ENCODE measurements at regions not wholly inside any gene's neighbourhood (a gene's known extent, or its start where the extent isn't known, plus 50 kb on each side); places are given as distances from the start of the nearest gene placed in this dataset.

DNA sequence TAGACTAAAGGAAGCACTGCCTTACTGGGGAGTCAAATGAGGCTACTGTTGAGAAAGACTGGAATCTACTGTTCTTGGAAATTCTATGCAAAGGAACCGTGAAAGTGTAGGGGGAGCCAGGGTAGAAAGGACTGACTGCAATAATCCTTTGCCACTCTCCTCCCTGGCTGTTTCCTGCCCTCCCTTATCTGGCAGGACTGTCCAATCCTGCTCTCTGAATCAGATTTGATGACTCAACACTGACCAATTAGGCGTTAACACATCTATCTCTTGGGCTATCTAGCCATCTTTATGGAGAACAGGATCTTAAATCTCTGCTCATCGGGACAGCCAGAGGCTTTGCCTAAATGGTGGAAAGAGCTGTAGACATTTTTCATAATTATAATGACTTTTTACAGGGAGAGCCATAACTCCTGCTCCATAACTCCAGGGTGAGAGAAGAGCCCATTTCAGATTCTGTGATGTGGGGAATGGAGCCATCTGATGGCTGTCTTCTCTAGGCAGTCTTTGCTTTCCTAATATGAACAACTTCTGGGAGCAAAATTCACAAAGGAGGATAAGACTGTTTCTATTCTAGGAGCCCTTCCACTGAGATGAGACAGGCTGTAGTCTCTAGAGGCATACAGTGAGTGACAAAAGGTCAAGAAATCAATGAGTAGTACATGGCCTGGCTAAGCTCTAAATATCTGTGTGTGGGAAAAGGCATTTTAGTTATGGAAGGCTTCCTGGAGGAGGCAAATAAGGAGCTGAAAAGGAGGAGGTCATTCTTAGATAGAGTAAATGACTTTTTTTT is 68.9 kb upstream of the CISTR start:
- no peak for DNase-seq (ENCODE audit: low spot score)
- no peak overlapping the region for H3K27ac ChIP-seq
- TF ChIP-seq, protein P1, sequence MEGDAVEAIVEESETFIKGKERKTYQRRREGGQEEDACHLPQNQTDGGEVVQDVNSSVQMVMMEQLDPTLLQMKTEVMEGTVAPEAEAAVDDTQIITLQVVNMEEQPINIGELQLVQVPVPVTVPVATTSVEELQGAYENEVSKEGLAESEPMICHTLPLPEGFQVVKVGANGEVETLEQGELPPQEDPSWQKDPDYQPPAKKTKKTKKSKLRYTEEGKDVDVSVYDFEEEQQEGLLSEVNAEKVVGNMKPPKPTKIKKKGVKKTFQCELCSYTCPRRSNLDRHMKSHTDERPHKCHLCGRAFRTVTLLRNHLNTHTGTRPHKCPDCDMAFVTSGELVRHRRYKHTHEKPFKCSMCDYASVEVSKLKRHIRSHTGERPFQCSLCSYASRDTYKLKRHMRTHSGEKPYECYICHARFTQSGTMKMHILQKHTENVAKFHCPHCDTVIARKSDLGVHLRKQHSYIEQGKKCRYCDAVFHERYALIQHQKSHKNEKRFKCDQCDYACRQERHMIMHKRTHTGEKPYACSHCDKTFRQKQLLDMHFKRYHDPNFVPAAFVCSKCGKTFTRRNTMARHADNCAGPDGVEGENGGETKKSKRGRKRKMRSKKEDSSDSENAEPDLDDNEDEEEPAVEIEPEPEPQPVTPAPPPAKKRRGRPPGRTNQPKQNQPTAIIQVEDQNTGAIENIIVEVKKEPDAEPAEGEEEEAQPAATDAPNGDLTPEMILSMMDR (IDR thresholded peaks at IDR 0.05): no peak
- H3K4me3 ChIP-seq: no peak overlapping the region

DNA sequence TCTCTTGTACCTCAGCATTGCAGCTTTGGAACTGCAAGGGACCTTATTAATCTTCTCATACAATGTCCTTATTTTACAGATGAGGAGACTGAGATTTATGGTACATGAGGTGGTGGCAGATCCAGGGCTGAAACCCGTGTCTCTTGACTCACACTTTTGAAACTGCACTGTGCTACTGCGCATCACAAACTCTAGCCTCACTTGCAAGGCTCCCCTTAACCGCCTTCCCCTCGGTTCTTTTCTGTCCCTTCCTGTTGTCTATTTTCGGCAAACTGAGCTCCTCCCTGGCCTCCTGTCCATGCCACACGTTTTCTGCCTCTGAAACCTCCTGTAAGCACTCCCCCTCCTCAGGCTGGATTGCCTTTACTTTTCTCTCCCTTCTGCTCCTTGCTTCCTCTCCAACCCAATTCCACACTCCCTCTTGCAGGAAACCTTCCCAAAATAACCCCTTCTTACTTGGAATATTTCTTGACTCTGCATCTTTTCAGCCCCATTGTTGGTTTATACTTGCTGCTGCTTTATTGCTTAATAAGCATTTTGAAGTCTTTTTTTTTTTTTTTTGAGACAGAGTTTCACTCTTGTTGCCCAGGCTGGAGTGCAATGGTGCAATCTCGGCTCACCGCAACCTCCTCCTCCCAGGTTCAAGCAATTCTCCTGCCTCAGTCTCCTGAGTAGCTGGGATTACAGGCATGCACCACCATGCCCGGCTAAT is 72.4 kb upstream of the CISTR start:
- H3K4me3 ChIP-seq: no peak overlapping the region
- DNase-seq (ENCODE audit: low spot score): no peak
- TF ChIP-seq, protein P1 (IDR thresholded peaks at IDR 0.05): no peak
- H3K27ac ChIP-seq: no peak overlapping the region

DNA sequence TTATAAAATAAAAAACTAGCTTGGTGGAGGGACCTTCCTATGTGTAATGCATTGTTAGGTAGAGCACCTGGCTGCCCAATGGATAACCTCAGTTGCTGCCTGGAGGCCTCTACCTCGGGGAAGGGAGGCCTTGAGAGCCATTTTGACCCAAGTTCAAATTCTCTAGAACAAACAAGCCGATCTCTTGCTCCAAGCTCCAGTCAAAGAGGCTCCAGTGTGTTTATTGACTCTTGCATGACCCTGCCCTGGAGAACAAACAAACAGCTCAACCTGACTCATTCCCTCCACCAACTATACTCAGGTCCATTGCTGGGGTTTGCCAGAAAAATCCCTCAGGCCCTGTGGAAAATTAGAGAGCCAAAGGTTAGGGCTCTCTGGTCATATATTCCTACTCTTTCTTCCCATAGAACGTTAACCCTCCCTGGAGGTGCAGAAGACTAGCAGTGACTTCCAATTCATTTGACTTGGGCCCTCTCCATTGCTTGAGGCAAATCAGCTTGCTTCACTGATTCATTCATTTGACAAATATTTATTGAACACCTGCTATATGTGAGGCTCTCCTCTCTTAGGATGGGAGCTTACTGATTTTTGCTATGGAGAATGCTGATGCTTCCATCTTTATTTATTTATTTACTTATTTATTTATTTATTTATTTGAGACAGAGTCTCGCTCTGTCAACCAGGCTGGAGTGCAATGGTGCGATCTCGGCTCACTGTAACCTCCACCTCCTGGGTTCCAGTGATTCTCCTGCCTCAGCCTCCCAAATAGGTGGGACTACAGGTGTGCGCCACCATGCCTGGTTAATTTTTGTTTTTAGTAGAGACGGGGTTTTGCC is 73.7 kb upstream of the CISTR start:
- no peak overlapping the region for H3K27ac ChIP-seq
- no peak for DNase-seq (ENCODE audit: low spot score)
- TF ChIP-seq, protein P1 (IDR thresholded peaks at IDR 0.05): no peak

DNA sequence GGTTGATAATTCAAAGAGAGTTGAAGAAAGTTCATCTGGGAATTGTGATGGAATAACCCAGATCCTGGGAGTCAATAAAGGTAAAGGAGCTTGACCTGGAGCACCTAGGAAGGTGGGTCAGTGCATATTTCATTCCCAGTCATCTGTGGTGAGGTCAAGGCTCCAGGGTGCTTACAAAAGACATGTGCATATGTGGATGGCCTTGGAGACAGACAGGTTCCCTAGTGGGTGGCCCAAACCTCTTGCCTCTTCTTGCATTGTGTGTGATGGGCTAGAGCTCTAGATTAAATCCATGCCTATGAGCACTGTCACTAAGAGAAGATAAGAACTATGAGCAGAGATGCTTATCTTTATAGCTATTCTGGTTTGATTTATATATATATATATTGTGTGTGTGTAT is 75.5 kb upstream of the CISTR start:
- DNase-seq (ENCODE audit: low spot score): no peak
- H3K27ac ChIP-seq: no peak overlapping the region
- no peak overlapping the region for H3K4me3 ChIP-seq
- TF ChIP-seq, protein P1 (IDR thresholded peaks at IDR 0.05): no peak

More for the DNA sequence above, 73.7 kb upstream of the CISTR start:
- no peak overlapping the region for H3K4me3 ChIP-seq

DNA sequence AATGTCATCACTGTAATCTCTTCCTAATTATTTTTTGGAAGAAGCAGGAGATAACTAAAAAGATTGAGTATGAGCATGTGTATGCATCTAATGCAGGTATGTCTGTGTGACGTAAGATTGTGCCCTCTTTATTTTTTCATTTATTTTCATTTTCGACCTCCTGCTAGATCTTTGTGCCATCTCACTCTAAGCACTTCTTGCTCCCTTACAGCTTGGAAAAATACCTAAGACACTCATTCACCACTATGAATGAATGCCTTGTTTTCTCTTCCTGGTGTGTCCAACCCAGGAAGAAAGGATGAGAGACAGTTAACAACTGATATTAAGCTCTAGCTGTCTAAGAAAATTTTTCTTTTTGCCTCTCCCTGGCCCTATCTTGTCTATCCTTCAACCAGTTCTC is 76.8 kb upstream of the CISTR start:
- DNase-seq (ENCODE audit: low spot score): no peak
- TF ChIP-seq, protein P1 (IDR thresholded peaks at IDR 0.05): no peak
- no peak overlapping the region for H3K27ac ChIP-seq
- no peak overlapping the region for H3K4me3 ChIP-seq

DNA sequence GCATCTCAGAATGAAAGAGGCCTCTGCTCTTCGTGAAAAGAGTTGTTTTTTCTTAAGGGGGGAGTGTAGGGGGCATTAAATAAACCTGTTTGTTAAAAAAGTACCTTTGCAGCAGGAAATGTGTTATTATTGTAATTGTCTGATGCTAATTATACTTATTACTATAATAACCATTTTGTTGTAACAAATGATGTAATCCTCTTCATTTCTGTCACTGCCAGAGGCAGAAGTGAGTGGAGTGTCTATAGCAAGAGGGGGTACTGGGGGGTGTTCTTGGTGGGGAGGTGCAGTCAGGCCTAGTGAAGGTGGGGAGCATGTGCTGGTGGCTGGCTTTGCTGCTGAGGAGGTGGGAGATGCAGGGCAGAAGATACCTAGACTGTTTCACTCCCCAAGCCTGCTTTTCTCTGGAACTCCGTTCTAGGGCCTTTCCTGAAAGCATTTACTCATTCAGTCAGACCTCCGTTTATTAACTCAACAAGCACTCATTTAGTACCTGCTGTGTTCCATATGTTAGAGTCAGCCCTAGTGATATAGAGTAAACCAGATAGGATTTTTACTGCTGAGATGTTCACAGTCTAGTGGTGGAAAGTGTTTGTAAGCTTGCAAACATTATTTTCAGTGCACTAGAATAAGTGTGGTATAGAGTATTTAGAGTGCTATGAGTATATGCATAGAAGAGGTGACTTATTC is 77.5 kb upstream of the CISTR start:
- TF ChIP-seq, protein P1 (IDR thresholded peaks at IDR 0.05): no peak
- no peak for DNase-seq (ENCODE audit: low spot score)
- H3K4me3 ChIP-seq: no peak overlapping the region
- no peak overlapping the region for H3K27ac ChIP-seq
